NCI-H2196 (cell line): ENCODE measurements at regions not wholly inside any gene's neighbourhood (a gene's known extent, or its start where the extent isn't known, plus 50 kb on each side); places are given as distances from the start of the nearest gene placed in this dataset.

ENCODE experiments used
- DNase-seq: peaks from one replicate; lab custom pipeline; 2025; ENCODE audit not compliant: unreplicated experiment; lab: John Stamatoyannopoulos, UW

DNA sequence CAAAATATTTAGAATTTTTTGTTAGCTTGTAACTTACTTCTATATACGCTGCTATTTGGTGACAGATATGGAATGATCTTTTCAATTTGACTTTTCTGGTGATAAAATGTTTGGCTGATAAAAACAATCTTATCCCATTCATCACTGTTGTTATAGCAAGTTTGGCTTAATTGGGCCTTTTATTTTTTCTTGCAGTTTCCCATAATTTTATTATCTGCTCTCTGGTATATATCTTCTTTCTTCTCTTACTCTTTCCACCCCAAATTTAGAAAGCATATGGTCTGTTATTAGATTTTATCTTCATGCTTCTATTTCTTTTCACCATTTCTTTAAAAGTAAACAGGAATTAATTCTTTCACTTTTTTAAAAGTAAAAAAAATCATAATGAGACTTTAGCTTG is 474.4 kb downstream of the TLE1 start:
- no peak for DNase-seq

DNA sequence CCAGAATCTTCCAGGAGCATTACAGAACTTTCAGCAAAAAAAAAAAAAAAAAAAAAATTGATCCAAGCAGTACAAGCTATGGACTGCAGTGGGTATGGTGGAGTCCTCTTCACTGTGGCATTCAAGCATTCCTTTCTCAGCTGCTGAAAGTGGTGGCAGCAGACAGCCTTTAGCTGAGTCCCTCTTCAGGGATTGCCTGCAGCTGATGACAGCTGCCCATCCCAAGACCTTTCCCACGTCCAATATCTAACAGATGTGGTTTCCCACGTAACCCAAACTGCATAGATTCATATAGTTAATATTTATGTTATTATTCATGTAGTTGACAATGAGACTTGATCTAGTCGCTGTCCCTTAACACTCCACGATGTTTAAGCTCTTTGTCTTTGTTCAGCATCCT is 475.9 kb downstream of the TLE1 start:
- DNase-seq: no peak

DNA sequence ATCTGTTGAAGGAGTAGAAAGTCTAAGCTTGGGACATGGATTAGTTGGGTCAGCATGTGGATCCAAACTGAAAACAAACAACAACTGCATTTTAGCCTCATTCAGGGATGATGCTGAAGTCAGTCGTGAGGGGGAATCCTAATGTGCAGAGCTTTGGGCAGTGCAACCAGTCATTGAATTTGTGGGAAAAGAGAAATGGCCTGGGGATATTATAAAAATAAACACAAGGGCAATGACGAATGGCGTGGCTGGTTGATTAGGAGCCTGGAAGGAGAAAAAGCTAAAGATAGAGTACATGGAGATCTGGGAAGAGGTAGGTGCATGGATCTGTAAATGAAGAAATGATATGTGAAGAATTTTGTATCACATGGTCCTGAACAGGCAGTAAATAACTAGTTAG is 477.6 kb downstream of the TLE1 start:
- no peak for DNase-seq

DNA sequence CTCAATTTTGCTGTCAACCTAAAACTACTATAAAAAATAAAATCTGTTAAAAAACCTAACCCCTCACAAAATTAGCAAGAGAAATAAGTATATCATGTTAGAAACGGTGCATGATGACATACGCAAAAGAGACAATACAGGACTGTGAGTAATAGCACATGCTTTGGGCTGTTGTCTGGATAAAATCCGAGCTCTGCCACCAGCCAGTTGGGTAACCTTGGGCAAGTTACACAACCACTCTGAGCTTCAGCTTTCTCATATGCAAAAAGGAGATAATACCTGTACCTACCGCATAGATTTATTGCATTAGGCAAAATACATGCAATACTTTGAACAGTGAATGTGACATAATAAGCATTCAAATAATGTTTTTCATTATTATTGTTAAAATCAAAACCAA is 481.7 kb downstream of the TLE1 start:
- no peak for DNase-seq

DNA sequence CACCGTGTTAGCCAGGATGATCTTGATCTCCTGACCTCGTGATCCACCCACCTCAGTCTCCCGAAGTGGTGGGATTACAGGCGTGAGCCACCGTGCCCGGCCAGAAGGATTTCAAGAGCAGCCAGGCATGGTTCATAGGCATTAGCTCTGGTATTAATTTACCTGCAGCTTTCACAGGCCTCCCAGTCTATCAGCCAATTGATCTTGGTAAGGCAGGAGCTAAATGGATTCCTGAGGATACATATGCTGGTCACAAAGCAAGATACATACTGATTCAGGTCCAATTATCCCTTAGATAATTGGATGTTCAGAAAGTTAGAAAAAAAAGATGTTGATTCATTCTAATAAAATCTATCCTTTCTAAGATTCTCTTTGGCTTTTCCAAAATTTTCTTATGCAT is 487.1 kb downstream of the TLE1 start:
- no peak for DNase-seq

DNA sequence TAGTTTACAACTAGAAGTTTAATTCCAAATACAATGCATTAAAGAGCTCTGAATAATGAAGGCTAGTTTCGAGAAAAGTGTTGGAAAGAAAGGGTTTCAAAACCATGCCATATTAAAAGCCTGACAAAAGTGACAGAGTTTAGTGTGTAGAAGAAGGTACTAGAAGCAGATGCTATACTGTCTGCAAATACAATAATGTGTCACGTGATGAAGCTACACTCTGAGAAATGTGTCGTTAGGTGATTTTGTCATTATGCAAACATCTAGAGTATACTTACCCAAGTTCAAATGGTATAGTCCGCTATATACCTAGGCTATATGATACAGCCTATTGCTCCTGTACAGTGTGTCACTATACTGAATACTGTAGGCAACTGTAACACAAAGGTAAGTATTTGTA is 494.1 kb downstream of the TLE1 start:
- DNase-seq: no peak

DNA sequence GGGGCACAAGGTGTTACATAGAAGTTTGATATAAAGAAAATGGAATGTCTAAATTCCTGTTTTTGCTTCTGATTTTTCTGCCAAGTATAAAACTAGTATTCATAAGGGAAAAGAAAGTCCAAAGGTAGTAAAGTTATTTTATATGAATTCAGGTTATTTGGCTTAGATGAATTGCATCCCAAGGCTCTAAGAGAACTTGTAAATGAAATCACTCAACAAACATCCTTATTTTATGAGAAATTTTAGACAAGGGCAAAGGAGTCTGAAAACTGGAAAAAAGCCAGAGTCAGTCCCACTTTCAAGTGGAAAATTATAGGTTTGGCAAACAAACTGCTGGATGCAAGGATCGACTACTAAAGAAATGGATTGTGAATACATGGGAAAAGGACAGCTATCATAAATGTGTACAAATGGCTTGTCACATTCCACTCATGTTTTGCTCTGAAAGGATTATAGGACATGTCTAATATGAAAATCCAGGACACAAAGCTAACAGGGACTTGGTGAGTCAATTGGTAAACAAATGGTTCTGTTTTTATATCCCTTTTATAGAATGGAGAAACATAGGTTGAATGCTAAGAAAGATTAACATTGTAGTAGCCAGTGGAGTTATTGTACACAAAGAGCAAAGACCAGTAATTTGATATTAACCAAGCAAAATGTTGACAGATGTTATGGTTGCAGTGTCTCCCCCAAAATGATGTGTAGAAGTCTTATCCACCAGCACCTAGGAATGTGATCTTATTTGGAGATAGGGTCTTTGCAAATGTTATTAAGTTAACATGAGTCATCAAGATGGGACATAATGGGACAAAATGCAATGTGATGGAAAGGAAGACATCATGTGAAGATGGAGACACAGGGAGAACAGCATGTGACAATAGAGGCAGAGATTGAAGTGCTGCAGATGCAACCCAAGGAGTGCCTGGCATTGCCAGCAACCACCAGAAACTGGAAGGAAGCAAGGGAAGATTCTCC is 495.7 kb downstream of the TLE1 start:
- peak; percentile 4 for DNase-seq

DNA sequence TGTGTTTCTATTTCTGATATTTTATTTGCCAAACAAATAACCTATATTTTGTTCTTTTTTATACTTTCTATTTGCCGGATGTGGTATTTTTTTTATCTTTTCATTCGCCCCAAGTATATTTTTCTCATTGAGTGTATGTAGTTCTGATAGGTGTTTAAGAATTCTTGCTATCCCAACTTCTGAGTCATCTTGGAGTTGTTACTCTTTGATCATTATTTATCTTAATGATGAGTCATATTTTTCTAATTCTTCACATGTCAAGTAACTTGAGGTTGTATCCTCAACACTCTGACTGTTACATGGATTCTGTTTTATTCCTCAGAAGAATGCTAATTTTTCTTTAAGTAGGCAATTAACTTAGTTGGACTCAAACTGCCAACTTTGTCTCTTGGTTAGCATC is 498.1 kb downstream of the TLE1 start:
- DNase-seq: no peak

DNA sequence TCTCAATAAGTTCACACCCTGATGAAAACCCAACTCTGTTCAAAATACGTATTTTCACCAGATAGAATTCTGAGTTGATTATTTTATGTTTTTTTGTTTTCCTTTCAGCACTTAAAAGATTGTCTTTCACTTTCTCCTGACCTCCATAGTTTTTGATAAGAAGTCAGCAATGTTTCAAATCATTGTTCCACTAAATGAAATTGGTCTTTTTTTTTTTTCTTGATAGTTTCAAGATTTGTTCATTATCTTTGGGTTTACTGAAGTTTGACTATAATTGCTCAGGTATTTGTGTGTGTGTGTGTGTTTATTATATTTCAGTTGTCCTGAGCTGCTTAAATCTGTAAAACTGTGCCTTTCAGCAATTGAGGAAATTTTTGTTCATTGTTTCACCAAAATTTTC is 498.7 kb downstream of the TLE1 start:
- no peak for DNase-seq

DNA sequence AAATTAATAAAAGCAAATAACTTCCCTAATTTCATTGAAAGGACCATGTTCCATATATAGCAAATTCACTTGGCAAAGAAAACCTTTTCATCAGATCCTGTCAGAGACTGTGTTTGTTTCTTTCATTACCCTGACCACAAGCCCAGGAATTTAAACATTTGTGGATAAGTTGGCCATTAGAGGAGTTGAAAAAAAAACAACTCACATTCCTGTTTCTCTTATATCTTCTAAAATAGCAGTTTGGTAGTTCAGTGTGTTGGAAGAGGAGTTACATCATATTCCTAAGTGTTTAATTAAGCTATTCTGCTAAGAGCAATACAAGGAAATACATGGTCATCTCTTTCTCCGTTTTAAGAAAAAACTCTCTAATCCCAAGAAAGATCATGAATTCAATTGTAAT is 505.6 kb downstream of the TLE1 start:
- no peak for DNase-seq

DNA sequence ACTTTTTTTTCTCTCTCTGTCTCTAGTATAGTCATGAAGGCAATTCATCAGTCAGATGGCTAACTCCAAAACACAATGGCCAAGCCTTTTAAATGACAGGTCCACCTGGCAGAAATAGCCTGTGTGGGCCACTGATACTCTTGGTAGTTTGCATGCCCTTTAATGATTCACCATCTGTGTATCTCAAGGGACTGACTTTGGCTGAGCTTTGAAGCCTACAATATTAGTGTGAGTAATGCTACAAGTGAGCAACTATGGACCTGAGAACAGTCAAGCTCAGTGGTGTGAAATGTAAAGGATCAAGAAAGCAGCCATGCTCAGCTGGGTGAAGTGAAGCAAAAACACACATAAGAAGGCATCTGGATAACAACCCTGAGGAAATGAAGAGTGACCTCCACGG is 506.9 kb downstream of the TLE1 start:
- DNase-seq: no peak

DNA sequence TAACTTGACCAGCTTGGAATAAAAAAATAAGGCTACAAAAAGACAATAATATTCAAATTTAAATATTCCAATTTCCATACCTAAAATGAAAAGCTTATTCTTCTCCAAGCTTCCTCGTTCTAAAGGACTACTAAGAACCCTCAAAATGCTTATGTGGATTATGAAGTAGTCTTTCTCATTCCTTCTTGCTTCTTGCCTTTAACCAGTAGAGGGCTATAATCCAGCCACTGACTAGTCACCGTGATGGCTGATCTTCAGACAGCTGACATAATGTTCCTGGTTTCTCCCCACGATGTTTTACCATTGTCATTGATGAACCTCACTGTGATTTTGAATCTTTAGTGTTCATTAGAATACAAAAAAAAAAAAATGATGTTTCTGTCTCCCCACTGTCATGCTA is 515.3 kb downstream of the TLE1 start:
- no peak for DNase-seq

DNA sequence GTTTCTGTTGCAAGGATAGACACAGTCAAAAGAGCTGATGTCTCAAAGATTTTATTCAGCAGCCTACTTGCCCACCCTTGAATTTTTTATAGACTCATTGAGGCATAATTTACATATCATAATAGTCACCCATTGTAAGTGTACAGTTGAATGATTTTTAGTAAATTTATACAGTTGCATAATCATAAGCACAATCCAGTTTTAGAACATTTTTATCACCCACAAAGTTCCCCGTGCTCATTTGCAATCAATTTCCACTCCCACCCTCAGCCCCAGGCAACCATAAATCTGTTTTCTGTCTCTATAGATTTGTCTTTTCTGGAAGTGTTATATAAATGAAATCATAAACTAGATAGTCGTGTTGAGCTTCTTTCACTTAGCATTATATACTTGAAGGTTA is 517.7 kb downstream of the TLE1 start:
- DNase-seq: no peak

DNA sequence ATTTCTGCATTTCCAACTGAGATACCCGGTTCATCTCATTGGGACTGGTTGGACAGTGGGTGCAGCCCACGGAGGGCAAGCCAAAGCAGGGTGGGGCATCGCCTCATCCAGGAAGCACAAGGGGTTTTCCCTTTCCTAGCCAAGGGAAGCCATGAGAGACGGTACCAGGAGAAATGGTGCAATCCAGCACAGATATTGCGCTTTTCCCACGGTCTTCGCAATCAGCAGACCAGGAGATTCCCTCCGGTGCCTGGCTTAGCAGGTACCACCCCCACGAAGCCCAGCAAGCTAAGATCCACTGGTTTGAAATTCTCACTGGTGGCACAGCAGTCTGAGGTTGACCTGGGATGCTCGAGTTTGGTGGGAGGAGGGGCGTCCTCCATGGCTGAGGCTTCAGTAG is 527.0 kb downstream of the TLE1 start:
- DNase-seq: no peak

DNA sequence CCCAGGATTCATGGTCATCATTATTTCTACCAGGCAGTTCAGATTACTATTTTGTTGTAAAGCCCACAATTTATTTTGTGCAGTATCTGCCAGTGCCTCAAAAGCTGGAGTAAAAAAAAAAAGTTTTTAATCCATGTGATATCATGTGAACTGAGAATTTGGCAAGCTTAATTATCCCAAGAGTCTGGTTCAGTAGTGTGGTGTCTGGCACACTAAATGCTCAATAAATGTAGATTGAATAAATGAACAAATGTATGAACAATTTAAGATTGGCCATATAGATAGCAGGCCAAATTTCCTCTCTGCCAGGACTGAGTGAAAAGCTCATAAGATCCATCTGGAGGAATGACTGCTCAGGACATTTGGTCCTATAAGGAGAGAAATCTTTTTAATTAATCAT is 533.0 kb downstream of the TLE1 start:
- no peak for DNase-seq

DNA sequence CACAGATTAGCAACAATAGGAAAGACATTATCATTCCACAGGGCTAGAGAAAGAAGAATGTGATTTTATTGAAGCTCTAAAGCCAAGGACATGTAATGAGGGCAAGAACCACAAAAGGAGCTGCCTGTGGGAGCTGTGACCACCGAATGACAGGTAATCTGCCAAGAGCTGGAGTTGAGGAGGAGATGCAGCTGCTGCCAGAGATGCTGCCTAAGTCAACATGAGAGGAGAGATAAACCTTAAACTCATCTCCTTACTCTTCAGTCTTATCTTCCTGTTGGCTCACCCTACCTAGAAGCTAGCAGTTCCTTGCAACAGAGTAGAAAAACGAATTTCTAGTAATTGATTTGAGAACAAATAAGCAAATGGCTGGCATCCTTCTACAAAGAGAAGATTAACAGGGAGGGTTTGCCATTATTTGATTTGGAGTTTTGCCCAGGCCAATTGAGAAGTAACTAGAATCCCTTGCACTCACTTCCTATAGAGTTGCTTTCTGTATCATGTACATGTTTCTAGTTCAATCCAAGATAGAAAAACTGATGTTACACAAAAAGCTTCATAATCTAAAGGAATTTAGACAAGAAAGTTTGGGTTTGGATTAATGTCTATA is 539.2 kb downstream of the TLE1 start:
- peak; percentile 33 for DNase-seq

DNA sequence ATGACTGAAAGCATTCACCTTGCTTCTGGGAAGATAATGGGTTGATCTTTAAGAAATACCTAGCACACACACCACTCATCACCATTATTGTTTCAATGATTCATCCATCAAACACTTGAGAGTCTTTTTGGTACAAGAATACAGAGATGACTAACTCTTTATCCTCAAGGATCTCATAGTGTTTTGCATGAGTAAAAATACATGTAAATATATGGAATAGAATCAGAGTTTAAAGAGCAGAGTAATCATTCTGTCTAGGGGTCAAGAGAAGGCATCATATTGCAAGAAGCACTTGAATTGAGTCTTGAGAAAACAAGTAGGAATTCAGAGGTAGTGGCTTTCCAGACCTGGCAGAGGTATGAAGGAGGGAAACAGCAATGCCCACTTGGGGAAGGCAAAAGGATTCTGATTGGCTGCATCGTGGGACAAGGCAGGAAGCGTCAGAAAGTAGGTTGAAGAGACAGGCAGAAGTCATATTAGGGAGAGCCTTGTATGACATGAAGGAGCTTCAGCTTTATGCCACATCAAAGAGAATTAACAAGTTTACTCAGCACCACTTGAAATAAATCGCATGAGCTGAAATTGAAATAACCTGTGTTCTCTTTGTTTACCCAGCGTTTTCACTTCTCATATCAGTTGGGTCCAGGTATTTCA is 542.5 kb downstream of the TLE1 start:
- no peak for DNase-seq

DNA sequence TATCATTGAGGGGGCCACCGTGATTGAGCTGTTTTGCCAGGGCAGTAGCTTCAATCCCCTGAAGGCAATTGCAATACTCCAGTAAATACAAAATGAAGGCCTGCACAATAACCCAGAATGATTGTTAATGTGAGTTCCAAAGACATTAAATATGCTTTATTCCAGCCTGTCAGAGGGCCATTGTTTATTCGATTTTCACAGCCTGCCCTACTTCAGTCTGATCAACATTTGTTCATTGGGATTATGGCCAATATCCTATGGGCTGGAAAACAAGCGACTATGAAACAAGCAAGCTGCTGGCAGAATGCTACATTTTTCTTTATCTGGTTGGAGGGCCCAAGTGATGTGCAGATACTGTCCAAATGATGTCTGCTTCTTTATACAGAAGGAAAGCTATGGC is 543.1 kb downstream of the TLE1 start:
- no peak for DNase-seq

DNA sequence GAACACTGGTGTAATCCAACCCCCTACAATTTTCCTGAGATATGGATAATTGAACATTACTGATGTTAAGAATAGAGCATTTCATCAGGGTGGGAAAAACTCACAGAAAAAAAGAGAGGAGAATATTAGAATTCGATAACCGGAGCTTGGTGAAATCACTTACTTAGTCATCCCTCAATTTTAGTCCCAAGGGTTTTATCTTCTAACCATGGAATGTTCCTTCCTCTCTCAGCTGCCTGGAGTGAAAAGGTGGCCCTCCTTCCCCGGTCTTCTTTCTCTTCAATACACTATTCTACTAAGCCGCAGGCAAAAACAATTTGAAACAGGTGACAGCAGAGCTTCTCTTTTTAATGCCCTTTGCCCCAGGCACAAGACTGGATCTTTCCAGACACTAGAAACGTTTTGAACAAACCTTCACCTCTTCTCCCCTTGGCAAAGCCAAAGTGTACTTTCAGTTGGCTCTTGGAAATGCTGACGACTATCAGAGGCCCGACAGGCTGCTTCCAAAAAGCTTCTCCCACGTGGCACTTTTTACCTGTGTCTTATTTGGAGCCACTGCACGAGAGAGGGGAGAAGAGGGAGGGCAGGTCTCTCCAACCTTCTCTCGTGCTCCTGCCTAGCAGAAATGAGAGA is 543.9 kb downstream of the TLE1 start:
- no peak for DNase-seq

DNA sequence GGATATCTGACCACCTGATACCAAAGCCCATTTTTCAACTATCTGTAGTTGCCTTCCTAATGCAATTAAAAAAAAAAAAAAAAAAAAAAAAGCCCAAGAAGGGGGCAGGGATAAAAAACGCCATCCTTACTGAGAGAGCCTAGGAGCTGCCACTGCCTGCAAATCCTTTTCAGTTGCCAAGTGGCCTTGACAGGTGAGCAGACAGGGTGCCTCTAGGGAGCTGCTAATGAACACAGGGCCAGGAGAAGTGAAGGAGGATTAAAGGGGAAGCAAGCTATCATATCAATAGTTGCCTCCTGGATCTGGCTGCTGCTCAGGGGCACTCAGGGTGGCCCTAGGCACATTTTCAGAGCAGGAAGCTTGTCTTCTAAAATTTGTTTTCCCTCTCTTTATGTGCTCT is 547.4 kb downstream of the TLE1 start:
- DNase-seq: no peak

DNA sequence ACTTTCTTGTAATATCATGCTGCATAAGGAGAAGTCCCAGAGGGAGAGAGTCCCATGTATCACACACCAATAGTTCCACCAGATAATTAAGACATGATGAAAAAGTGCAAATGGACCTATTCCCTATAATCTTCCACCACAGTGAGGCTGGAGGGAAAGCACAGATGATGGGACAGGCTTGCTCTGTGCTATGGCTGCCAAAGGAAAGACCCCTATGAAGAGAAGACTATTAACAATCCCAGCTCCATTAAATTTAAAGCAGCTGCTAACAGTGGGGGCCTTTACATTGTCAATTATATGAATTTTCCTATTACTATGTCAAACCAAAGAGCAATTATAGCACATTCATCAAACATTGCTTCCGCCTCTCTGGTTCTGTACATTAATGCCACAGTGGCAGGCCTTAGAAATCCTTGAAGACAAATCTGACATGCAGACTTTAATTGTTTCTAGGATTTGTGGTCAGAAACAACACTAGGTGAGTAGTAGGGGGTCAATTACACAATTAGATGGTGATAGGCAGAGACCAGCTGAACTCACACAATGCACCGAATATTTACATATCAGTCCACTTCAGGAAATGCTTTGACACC is 551.3 kb downstream of the TLE1 start:
- no peak for DNase-seq
